GM18505 (cell line): ENCODE measurements at regions not wholly inside any gene's neighbourhood (a gene's known extent, or its start where the extent isn't known, plus 50 kb on each side); places are given as distances from the start of the nearest gene placed in this dataset.

ENCODE experiments used
- ATAC-seq: cut with Tn5 transposase; IDR thresholded peaks from one replicate; pipeline ENCODE4 v1.9.1; 2021; ENCODE audit not compliant: unreplicated experiment
- POLR2A ChIP-seq: IDR thresholded peaks from 4 replicates; pipeline ENCODE4 v1.6.1; 2011; ENCODE audit warnings: borderline replicate concordance; ENCODE audit not compliant: insufficient read depth, insufficient read length; ENCODE audit errors: extremely low read depth

DNA sequence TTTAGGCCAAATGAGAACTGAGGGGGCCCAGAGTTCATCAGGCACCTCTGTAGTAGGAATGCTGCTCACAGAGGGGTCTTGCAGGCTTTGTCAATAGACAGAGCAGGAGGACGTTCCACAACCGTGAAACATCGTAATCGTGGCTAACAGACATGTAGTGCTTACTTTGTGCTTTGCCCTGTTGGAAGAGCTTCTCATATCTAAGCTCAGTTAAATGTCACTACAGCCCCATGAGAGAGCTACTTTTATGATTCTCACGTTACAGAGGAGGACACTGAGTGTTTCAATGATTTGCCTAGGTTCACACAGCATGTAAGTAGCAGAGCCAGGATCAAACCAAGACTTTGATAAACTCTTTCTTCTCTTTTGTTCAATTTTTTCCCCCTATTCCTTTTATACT is 136.6 kb downstream of the MYCN start:
- ATAC-seq = no peak
- no peak for TF ChIP-seq POLR2A

DNA sequence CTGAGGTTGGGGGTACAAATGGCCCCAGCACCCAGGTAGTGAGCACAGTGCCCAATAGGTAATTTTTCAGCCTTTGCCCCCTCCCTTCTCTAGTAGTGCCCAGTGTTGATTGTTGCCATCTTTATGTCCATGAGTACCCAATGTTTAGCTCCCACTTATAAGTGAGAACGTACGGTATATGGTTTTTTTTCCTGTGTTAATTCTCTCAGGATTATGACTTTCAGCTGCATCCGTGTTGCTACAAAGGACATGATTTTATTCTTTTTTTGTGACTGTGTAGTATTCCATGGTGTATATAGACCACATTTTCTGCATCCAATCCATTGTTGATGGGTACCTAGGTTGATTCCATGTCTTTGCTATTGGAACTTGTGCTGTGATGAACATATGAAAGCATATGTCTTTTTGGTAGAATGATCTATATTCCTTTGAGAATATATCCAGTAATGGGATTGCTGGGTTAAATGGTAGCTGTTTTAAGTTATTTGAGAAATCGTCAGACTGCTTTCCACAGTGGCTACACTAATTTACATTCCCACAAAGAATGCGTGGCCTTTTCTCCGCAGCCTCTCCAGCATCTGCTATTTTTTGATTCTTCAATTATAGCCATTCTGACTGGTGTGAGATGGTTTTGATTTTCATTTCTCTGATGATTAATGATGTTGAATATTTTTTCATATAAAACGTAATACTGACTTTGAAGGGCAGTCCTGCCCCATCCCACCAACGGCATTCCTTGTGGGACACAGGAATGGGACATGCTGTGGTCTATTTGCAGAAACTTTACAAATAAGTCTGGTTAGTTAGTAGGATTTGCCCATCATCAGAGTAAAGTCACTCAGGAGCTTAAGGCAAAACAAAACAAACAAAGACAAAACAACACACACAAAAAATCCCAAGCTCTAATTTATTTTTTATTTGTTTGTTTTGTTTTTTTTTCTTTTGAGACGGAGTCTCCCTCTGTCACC is 135.0 kb downstream of the MYCN start:
- ATAC-seq = no peak
- no peak for TF ChIP-seq POLR2A

GRCh38 chr2:16073921-16074425 is 133.6 kb downstream of the MYCN start:
- no peak for TF ChIP-seq POLR2A
- no peak for ATAC-seq

GRCh38 chr2:16073471-16073870 is 133.1 kb downstream of the MYCN start:
- no peak for TF ChIP-seq POLR2A
- no peak for ATAC-seq

GRCh38 chr2:16072638-16073290 is 132.4 kb downstream of the MYCN start:
- no peak for ATAC-seq
- TF ChIP-seq POLR2A = no peak

GRCh38 chr2:16071865-16072637 is 131.7 kb downstream of the MYCN start:
- ATAC-seq = no peak
- TF ChIP-seq POLR2A = no peak

GRCh38 chr2:16071039-16071864 is 130.9 kb downstream of the MYCN start:
- TF ChIP-seq POLR2A = no peak
- no peak for ATAC-seq

DNA sequence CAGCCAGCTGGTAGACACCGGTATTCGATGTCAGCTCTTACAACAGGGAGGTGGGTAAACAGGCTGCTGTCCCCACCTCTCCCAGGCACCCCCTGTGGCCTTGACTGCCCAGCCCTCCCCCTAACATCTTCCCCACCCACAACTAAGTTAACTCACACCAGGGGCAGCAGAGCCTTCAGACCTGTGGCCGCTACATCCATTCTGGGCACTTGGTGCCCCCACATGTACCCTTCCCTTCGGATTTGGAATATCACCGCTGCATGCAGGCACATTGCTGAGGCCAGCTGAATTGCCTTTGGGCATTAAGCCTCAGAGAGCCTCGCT is 130.3 kb downstream of the MYCN start:
- no peak for ATAC-seq
- no peak for TF ChIP-seq POLR2A

GRCh38 chr2:16069933-16070647 is 129.7 kb downstream of the MYCN start:
- TF ChIP-seq POLR2A = no peak
- no peak for ATAC-seq

- no peak for ATAC-seq
- TF ChIP-seq POLR2A = no peak
Observed at GRCh38 chr2:16069663-16069932, 129.2 kb downstream of the MYCN start.

GRCh38 chr2:16068552-16068940 is 128.2 kb downstream of the MYCN start:
- TF ChIP-seq POLR2A = no peak
- ATAC-seq = no peak

DNA sequence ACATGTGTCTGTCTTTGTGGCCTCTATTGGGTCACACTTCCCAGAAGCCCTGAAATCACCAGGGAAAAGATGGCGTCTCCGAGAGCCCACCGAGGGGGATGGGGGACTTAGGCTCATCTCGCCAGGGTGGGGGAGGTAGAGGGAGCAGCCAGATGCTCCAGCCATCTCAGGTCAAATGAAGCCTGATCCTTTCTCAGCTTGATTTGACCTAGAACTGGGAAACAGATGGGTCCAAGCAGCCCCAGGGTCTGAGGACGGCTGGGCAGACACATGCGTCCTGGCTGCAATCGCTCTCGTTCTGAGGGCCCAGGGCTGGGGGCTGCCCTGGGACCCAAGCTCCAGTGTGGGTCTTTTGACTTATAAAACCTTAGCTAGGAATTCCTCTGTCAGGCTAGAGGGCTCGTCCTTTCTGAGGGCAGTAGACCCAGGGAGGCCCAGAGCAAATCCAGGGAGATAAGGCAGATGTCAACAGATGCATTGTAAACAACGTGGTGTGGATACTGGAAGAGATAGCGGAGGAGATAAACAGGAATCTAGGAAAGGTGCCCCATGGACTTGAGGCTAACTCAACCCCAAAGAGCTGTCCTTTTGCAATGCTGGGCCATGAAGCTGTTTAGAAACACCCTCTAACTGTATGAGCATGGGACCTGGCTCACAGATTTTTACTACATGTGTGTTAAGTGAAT is 127.7 kb downstream of the MYCN start:
- ATAC-seq = no peak
- TF ChIP-seq POLR2A = no peak
